Mesenchymal stem cell (in vitro differentiated cells and primary cell): ENCODE measurements at regions not wholly inside any gene's neighbourhood (a gene's known extent, or its start where the extent isn't known, plus 50 kb on each side); places are given as distances from the start of the nearest gene placed in this dataset.
"Not testable (repeated sequence)": the region's sequence is repeated elsewhere in the genome, so short reads cannot be mapped to it uniquely, and the experiment has no call there.

ENCODE experiments used
- DNase-seq: peaks from one replicate; pipeline ENCODE4 v3.0.0-alpha.2; 2013
- H2AFZ ChIP-seq: one replicate; pipeline ENCODE4 v1.6.1; 2013; ENCODE audit warnings: low read depth, mild to moderate bottlenecking, control low read depth, inconsistent platforms, low read length, moderate library complexity
- H2AK5ac ChIP-seq: 2 replicates; pipeline ENCODE4 v1.6.1; 2013; ENCODE audit warnings: low read length, moderate library complexity, mild to moderate bottlenecking, inconsistent platforms; ENCODE audit not compliant: severe bottlenecking
- H2BK120ac ChIP-seq: one replicate; pipeline ENCODE4 v1.6.1; 2013; ENCODE audit warnings: low read depth, mild to moderate bottlenecking, inconsistent platforms, low read length, moderate library complexity
- H2BK12ac ChIP-seq, 2 experiments: one replicate each; pipeline ENCODE4 v1.6.1; 2013; ENCODE audit warnings: inconsistent platforms in 2 of 2, low read length in 2 of 2, mild to moderate bottlenecking in 2 of 2, moderate library complexity in 2 of 2, control low read depth in 1 of 2
- H2BK15ac ChIP-seq: one replicate; pipeline ENCODE4 v1.6.1; 2013; ENCODE audit warnings: mild to moderate bottlenecking, low read depth, inconsistent platforms; ENCODE audit not compliant: poor library complexity, severe bottlenecking
- H2BK5ac ChIP-seq: 2 replicates; pipeline ENCODE4 v1.6.1; 2013; ENCODE audit warnings: low read depth, mild to moderate bottlenecking, low read length, control low read depth, inconsistent platforms; ENCODE audit not compliant: poor library complexity, severe bottlenecking
- H3K14ac ChIP-seq, 2 experiments: one replicate each; pipeline ENCODE4 v1.6.1; 2013; ENCODE audit warnings: inconsistent platforms in 2 of 2, low read length in 2 of 2, control low read depth in 1 of 2, mild to moderate bottlenecking in 1 of 2, moderate library complexity in 1 of 2
- H3K18ac ChIP-seq, 2 experiments: one replicate each; pipeline ENCODE4 v1.6.1; 2013; ENCODE audit warnings: inconsistent platforms in 2 of 2, low read length in 2 of 2, control low read depth in 1 of 2, low read depth in 1 of 2, mild to moderate bottlenecking in 1 of 2
- H3K23ac ChIP-seq, 2 experiments: one replicate each; pipeline ENCODE4 v1.6.1; 2013; ENCODE audit warnings: inconsistent platforms in 2 of 2, low read length in 2 of 2, mild to moderate bottlenecking in 2 of 2, moderate library complexity in 2 of 2, control low read depth in 1 of 2
- H3K27ac ChIP-seq: 2 replicates; pipeline ENCODE4 v1.5.1; 2013; ENCODE audit warnings: mild to moderate bottlenecking, moderate library complexity, low read length, control low read depth, inconsistent platforms; ENCODE audit not compliant: poor library complexity, severe bottlenecking
- H3K27me3 ChIP-seq, 2 experiments: 2 replicates each; pipeline versions ENCODE4 v1.6.1 to v1.7.0; 2013; ENCODE audit warnings: low read length in 2 of 2, mild to moderate bottlenecking in 2 of 2, moderate library complexity in 2 of 2, control low read depth in 1 of 2, inconsistent platforms in 1 of 2; ENCODE audit not compliant: control insufficient read depth in 1 of 2, insufficient read depth in 1 of 2
- H3K36me3 ChIP-seq, 2 experiments: 2 replicates each; pipeline versions ENCODE4 v1.6.1 to v1.7.0; 2013; ENCODE audit warnings: low read length in 2 of 2, control low read depth in 1 of 2, inconsistent platforms in 1 of 2, low read depth in 1 of 2, mild to moderate bottlenecking in 1 of 2; ENCODE audit not compliant: insufficient read depth in 2 of 2, control insufficient read depth in 1 of 2
- H3K4ac ChIP-seq, 2 experiments: one replicate each; pipeline ENCODE4 v1.6.1; 2013; ENCODE audit warnings: inconsistent platforms in 2 of 2, low read length in 2 of 2, mild to moderate bottlenecking in 2 of 2, moderate library complexity in 2 of 2, control low read depth in 1 of 2, low read depth in 1 of 2
- H3K4me1 ChIP-seq: 2 replicates; pipeline ENCODE4 v1.6.1; 2013; ENCODE audit warnings: low read depth, low read length, control low read depth; ENCODE audit not compliant: control insufficient read depth, insufficient read depth
- H3K4me2 ChIP-seq: 2 replicates; pipeline ENCODE4 v1.6.1; 2013; ENCODE audit warnings: low read length, mild to moderate bottlenecking, inconsistent platforms; ENCODE audit not compliant: poor library complexity, severe bottlenecking
- H3K4me3 ChIP-seq, 2 experiments: 2 replicates each; pipeline versions ENCODE4 v1.5.1 to v1.7.0; 2013; ENCODE audit warnings: low read length in 2 of 2, mild to moderate bottlenecking in 2 of 2, control low read depth in 1 of 2, low read depth in 1 of 2; ENCODE audit not compliant: insufficient read depth in 1 of 2
- H3K79me1 ChIP-seq: replicated peaks from 2 replicates; pipeline ENCODE4 v1.6.1; 2013; ENCODE audit warnings: mild to moderate bottlenecking, control low read depth, low read length, inconsistent platforms; ENCODE audit not compliant: poor library complexity, severe bottlenecking
- H3K9ac ChIP-seq: 2 replicates; pipeline ENCODE4 v1.7.0; 2013; ENCODE audit warnings: mild to moderate bottlenecking, low read length, moderate library complexity
- H3K9me3 ChIP-seq: 2 replicates; pipeline ENCODE4 v1.7.0; 2013; ENCODE audit warnings: mild to moderate bottlenecking, low read length; ENCODE audit not compliant: control insufficient read depth
- H4K8ac ChIP-seq: one replicate; pipeline ENCODE4 v1.6.1; 2013; ENCODE audit warnings: inconsistent platforms, mild to moderate bottlenecking, low read length, moderate library complexity
- H4K91ac ChIP-seq: one replicate; pipeline ENCODE4 v1.6.1; 2013; ENCODE audit warnings: mild to moderate bottlenecking, low read length, inconsistent platforms
- WGBS: methylation state at CpG from one replicate; pipeline ENCODE4 v1.1.7; 2013; ENCODE audit warnings: mixed read lengths; 5-methylcytosine and 5-hydroxymethylcytosine counted together

DNA sequence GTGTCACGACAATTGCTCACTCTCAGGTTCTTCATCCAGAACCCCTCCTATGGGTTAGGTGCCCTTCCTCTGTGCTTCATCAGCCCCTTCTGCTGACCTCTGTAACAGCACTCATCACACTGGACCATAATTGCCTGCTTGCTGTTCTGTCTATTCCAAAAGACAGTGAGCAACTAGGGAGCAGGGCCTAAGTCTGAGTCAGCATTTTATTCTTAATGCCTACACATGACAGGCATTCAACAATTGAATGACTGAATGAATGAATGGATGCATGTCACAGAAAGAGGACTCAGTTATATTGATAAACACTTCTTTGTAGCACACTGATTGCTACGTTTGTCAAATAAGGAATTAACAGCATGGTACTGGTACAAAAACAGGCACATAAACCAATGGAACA is 317.0 kb downstream of the ZIC3 start:
- Histone ChIP-seq H2BK5ac (no peak overlapping the region), H2BK120ac (no peak overlapping the region), H2AK5ac (no peak overlapping the region), H3K9me3 (peaks cover 14% of the 10 kb centered on the region), H3K4me2 (no peak overlapping the region), H3K79me1 (no peaks in the 10 kb centered on the region), H3K27me3 (no peaks in the 10 kb centered on the region), H3K4ac (no peak overlapping the region), H3K18ac (no peak overlapping the region), H3K4me1 (no peaks in the 10 kb centered on the region), H2AFZ (no peak overlapping the region), H3K27ac (no peak overlapping the region), H3K4me3 (no peak overlapping the region), H4K91ac (no peak overlapping the region), H3K23ac (no peak overlapping the region), H3K14ac (no peak overlapping the region), H4K8ac (no peak overlapping the region), H3K9ac (no peak overlapping the region), H3K36me3 (no peaks in the 10 kb centered on the region), H2BK12ac (no peak overlapping the region), H2BK15ac (no peak overlapping the region)
- DNase-seq = no peak
- WGBS = 70% methylated on average over 2 of the region's 2 CpGs

DNA sequence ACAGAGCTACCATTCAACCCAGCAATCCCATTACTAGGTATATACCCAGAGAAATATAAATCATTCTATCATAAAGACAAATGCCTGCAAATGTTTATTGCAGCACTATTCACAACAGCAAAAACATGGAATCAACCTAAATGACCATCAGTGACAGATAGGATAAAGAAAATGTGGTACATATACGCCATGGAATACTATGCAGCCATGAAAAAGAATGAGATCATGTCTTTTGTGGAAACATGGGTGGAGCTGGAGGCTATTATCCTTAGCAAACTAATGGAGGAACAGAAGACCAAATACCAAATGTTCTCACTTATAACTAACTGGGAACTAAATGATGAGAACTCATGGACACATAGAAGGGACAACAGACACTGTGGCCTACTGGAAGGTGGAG is 318.9 kb downstream of the ZIC3 start:
- not testable (repeated sequence) for H3K27me3 ChIP-seq, H3K27ac ChIP-seq, H3K36me3 ChIP-seq, H2BK15ac ChIP-seq, H2BK120ac ChIP-seq, H3K79me1 ChIP-seq, H3K4ac ChIP-seq, H3K4me1 ChIP-seq, H2AK5ac ChIP-seq, H2BK12ac ChIP-seq, H4K91ac ChIP-seq, H3K14ac ChIP-seq, H2BK5ac ChIP-seq, H2AFZ ChIP-seq, H3K23ac ChIP-seq, H3K4me2 ChIP-seq, H3K18ac ChIP-seq, DNase-seq, H3K9ac ChIP-seq, H4K8ac ChIP-seq, H3K4me3 ChIP-seq
- H3K9me3 ChIP-seq = peaks cover 14% of the 10 kb centered on the region
- 29% methylated on average over 1 of the region's 1 CpG for WGBS

DNA sequence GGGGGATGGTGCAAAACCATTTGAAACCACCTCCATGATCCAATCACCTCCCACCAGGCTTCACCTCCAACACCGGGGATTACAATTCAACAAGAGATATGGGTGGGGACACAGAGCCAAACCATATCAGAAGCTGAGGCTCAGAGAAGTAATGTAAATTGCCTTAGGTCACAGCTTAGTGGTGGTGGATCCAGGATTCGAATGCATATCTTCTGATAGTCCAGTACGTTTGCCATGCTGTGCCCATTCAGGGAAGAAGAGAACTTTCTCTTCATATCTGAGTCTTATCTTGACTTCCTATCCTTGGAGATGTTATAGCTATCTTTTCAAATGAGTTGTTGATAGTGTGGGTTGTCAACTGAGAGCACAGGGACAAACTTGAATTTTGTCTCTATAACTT is 325.5 kb downstream of the ZIC3 start:
- Histone ChIP-seq H3K4ac (no peak overlapping the region), H3K14ac (no peak overlapping the region), H4K91ac (no peak overlapping the region), H3K27ac (no peak overlapping the region), H3K9me3 (no peaks in the 10 kb centered on the region), H3K79me1 (no peaks in the 10 kb centered on the region), H2BK120ac (no peak overlapping the region), H2BK5ac (no peak overlapping the region), H2BK12ac (no peak overlapping the region), H3K4me1 (no peaks in the 10 kb centered on the region), H3K4me2 (no peak overlapping the region), H3K27me3 (no peaks in the 10 kb centered on the region), H4K8ac (no peak overlapping the region), H2AK5ac (no peak overlapping the region), H3K18ac (no peak overlapping the region), H2AFZ (no peak overlapping the region), H3K36me3 (no peaks in the 10 kb centered on the region), H2BK15ac (no peak overlapping the region), H3K23ac (no peak overlapping the region), H3K4me3 (no peak overlapping the region), H3K9ac (no peak overlapping the region)
- 39% methylated on average over 2 of the region's 3 CpGs for WGBS
- no peak for DNase-seq

DNA sequence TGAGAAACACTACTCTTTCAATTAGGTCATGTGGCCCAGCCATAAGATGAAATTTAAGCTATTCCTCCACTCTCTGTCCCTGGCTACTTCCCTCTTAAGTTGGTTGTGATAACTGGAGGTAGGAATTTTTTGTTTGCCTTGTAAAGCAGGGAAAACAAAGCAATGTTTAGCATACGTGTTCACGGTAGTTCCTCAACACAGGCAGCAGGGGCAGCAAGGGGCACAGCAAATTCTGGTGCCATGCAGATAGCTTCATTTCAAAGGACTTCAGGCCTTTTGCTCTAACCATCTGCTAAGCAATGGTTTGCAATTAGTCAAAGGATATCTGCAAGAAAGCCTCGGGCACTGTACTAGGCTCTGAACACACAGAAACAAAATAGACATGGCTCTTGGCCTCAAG is 330.2 kb downstream of the ZIC3 start:
- no peak overlapping the region for H4K8ac ChIP-seq
- H2BK120ac ChIP-seq = no peak overlapping the region
- no peak for DNase-seq
- no peaks in the 10 kb centered on the region for H3K27me3 ChIP-seq
- no peak overlapping the region for H2BK15ac ChIP-seq
- H3K18ac ChIP-seq = no peak overlapping the region
- H2BK5ac ChIP-seq = no peak overlapping the region
- H3K4me3 ChIP-seq = no peak overlapping the region
- H3K36me3 ChIP-seq = no peaks in the 10 kb centered on the region
- H3K9ac ChIP-seq = no peak overlapping the region
- no peak overlapping the region for H3K23ac ChIP-seq
- H2AFZ ChIP-seq = no peak overlapping the region
- H2AK5ac ChIP-seq = no peak overlapping the region
- no peaks in the 10 kb centered on the region for H3K79me1 ChIP-seq
- no peak overlapping the region for H3K14ac ChIP-seq
- H3K9me3 ChIP-seq = no peaks in the 10 kb centered on the region
- H3K4ac ChIP-seq = no peak overlapping the region
- H3K27ac ChIP-seq = no peak overlapping the region
- no peaks in the 10 kb centered on the region for H3K4me1 ChIP-seq
- no peak overlapping the region for H2BK12ac ChIP-seq
- no peak overlapping the region for H4K91ac ChIP-seq
- H3K4me2 ChIP-seq = no peak overlapping the region
- WGBS = 80% methylated on average over 3 of the region's 3 CpGs
